ENCODE measurements at regions not wholly inside any gene's neighbourhood (a gene's known extent, or its start where the extent isn't known, plus 50 kb on each side); places are given as distances from the start of the nearest gene placed in this dataset.

GRCh38 chr2:136233298-136233697, 115.3 kb upstream of the CXCR4 start:
- Histone ChIP-seq H3K27me3 (no peaks in the 10 kb centered on the region), H3K4me1 (no peaks in the 10 kb centered on the region), H3K27ac (no peak overlapping the region), H3K36me3 (no peaks in the 10 kb centered on the region), H3K4me3 (no peak overlapping the region), H3K9me3 (no peaks in the 10 kb centered on the region)
- ATAC-seq (no peak), DNase-seq (no peak)
- intact Hi-C loops (cut with DNase I), result no loop called here
- TF ChIP-seq CTCF (IDR thresholded peaks at IDR 0.05) (no peak), POLR2A (IDR thresholded peaks at IDR 0.05) (no peak)

- no peaks in the 10 kb centered on the region for H3K27me3 ChIP-seq
- intact Hi-C loops (cut with DNase I), result no loop called here
- H3K36me3 ChIP-seq, result no peaks in the 10 kb centered on the region
- H3K9me3 ChIP-seq, result no peaks in the 10 kb centered on the region
- H3K4me3 ChIP-seq, result no peak overlapping the region
- H3K27ac ChIP-seq, result no peak overlapping the region
- TF ChIP-seq POLR2A (IDR thresholded peaks at IDR 0.05), result no peak
- TF ChIP-seq CTCF (IDR thresholded peaks at IDR 0.05), result no peak
- ATAC-seq, result no peak
- WGBS (ENCODE audit: insufficient coverage, low coverage, low lambda C conversion rate, missing lambda C conversion rate), result 39% methylated on average over 7 of the region's 7 CpGs
- H3K4me1 ChIP-seq, result no peaks in the 10 kb centered on the region
- no peak for DNase-seq
Observed at GRCh38 chr2:136232456-136233172, 114.7 kb upstream of the CXCR4 start.

GRCh38 chr2:136230464-136230863, 112.5 kb upstream of the CXCR4 start:
- H3K4me1 ChIP-seq, result no peaks in the 10 kb centered on the region
- TF ChIP-seq POLR2A (IDR thresholded peaks at IDR 0.05) (no peak), CTCF (IDR thresholded peaks at IDR 0.05) (no peak)
- 41% methylated on average over 4 of the region's 5 CpGs for WGBS (ENCODE audit: insufficient coverage, low coverage, low lambda C conversion rate, missing lambda C conversion rate)
- H3K27me3 ChIP-seq, result no peaks in the 10 kb centered on the region
- no peak overlapping the region for H3K4me3 ChIP-seq
- H3K27ac ChIP-seq, result no peak overlapping the region
- no peaks in the 10 kb centered on the region for H3K36me3 ChIP-seq
- ATAC-seq (no peak), DNase-seq (no peak)
- intact Hi-C loops (cut with DNase I), result no loop called here
- H3K9me3 ChIP-seq, result no peaks in the 10 kb centered on the region

GRCh38 chr2:136226903-136227302, 109.0 kb upstream of the CXCR4 start:
- no peak for ATAC-seq
- Histone ChIP-seq H3K9me3 (no peaks in the 10 kb centered on the region), H3K27ac (no peak overlapping the region), H3K4me3 (no peak overlapping the region), H3K4me1 (no peaks in the 10 kb centered on the region), H3K27me3 (no peaks in the 10 kb centered on the region), H3K36me3 (no peaks in the 10 kb centered on the region)
- 72% methylated on average over 2 of the region's 4 CpGs for WGBS (ENCODE audit: insufficient coverage, low coverage, low lambda C conversion rate, missing lambda C conversion rate)
- TF ChIP-seq CTCF (IDR thresholded peaks at IDR 0.05) (no peak), POLR2A (IDR thresholded peaks at IDR 0.05) (no peak)
- intact Hi-C loops (cut with DNase I), result no loop called here
- DNase-seq, result no peak

All from right lobe of liver (tissue), 6 donors.